GM19240 (cell line): ENCODE measurements at regions not wholly inside any gene's neighbourhood (a gene's known extent, or its start where the extent isn't known, plus 50 kb on each side); places are given as distances from the start of the nearest gene placed in this dataset.
"Not testable (repeated sequence)": the region's sequence is repeated elsewhere in the genome, so short reads cannot be mapped to it uniquely, and the experiment has no call there.

Experiments used
- DNase-seq: peaks from one replicate; pipeline ENCODE4 v3.0.0; 2011; ENCODE audit warnings: low spot score; ENCODE audit not compliant: insufficient read length

GRCh38 chr16:65343556-65343955 is 221.7 kb upstream of the CDH11 start:
- no peak for DNase-seq

- DNase-seq, result no peak
Measured at GRCh38 chr16:65342231-65342866, 220.5 kb upstream of the CDH11 start.

DNA sequence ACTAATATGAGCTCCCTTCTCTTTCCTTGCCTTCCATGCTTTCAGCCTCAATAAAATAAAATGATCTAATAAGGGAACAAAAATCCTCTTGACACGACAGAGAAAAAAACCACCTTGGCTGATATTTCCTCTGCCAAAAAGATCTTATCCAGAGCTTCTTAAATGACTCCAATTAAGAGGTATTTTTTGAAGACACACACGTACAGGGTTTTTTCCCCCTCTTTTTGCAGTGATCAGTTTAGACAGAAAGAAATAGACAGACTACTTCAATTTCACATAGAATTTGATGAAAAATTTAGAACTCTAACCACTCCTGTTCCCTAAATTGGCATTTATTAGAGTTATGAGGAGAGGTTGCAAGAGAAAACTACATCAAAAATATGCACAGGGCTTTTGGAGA is 217.2 kb upstream of the CDH11 start:
- DNase-seq, result no peak

GRCh38 chr16:65336160-65336559 is 214.3 kb upstream of the CDH11 start:
- DNase-seq, result no peak

GRCh38 chr16:65334081-65334480 is 212.2 kb upstream of the CDH11 start:
- no peak for DNase-seq

DNA sequence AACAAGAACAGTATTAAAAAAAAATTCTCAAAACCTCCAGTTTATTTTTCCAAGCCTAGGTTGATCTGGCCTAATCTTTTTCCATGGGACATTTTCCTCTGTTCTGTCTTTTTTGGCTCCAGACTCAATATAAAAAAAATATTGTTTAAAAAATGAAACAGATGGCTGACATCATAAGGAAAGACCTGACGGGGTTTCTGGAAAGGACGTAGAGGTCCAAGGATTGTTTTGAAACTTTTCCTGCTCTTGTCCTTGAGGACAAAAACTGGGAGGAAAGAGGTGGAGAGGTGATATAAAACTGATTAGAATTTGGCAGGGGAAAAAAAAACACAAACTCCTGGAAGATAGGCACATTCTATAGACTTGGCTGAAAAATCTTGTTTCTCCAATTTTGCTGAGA is 211.4 kb upstream of the CDH11 start:
- no peak for DNase-seq

DNA sequence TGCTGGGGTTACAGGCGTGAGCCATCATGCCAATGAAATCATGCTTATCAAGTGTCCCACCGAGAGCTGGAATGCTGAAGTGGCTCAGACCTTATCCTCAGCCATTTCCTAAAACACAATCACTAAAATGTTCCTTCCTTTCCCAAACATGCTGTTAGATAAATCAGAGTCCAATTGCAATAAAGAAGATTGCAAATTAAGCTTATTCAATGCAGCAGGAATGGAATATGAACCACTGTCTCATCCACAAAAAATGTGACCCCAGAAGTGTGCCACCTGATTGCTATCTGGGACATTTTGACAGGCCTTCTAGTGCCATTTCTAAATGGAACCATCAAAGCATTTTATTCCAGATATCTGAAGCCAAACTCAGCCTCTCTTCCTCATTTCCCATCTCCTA is 205.5 kb upstream of the CDH11 start:
- no peak for DNase-seq

- DNase-seq, result no peak
Measured at GRCh38 chr16:65323655-65324237, 201.9 kb upstream of the CDH11 start.

DNA sequence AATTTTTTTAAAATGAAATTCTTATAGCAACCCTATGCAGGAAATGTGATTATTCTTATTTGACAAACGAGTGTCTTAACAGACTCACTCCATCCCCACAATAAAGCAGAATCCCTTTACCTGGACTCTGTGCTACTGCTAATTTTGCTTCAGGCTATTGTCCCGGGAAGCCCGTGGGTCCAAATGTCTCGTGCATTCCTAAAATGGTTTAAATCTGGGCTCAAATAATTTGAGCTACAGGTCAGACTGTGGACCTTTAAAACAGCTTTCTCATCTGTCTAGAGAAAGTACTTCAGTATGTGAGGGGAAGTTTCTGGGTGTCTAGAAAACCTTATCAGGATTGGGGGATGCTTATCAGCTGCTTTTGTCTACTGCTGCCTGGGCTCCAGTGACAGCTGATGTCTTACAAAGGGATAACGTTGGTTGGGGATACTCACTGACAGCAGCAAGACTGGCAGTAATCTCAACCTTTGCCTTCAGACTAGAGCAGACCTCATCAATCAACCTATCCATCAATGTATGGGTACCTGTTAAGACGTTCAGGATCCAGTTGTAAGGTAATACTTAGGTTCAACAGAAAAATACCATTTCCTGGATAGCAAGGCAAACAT is 197.9 kb upstream of the CDH11 start:
- no peak for DNase-seq

DNA sequence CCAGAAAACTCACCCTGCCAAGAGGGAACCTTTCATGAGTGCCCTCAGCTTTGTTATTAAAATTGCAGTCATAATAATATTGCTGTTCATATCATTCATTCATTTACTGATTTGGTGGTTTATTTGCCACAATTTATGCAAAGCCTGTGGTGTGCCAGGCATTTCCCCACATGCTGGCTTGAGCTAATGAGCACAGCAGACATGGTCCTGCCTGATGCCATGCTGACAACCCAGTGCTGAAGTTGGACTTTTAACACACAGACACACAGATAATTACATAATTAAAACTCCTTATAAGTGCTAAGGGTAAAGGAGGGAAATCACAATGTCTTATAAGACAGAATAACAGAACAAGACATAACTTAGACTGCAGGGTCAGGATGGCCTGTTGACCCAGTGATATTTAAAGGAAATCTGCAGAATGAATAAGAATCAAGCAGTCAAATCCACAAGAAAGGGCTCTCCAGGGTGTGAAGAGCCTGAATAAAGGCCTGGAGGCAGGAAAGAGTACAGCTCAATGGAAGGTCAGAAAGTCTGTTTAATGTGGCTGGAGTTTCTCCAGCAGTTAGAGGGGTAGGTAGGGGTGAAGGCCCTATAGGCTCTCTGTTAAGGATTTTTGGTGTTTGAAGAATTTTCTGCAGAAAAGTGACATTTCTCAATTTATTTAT is 196.9 kb upstream of the CDH11 start:
- DNase-seq, result no peak

DNA sequence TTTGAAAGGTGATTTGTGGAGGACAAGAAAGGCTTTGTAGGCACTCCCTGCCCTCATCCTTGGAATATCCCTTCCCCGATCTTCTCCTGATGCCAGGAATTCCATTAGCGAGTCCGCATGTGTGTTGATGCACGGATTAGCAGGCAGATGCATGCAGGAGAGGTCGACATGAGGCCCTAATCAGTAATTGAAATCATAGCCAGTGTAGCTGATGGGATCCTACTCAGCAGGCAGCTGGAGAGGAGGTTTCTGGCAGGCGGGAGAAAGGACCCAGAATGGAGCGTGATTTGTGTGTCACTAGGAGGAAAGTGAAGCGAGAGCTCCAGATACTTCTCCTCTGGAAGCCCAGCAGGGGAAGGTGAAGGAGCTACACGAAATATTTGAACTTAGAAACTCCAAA is 196.3 kb upstream of the CDH11 start:
- DNase-seq, result no peak

GRCh38 chr16:65316808-65317207 is 194.9 kb upstream of the CDH11 start:
- no peak for DNase-seq

DNA sequence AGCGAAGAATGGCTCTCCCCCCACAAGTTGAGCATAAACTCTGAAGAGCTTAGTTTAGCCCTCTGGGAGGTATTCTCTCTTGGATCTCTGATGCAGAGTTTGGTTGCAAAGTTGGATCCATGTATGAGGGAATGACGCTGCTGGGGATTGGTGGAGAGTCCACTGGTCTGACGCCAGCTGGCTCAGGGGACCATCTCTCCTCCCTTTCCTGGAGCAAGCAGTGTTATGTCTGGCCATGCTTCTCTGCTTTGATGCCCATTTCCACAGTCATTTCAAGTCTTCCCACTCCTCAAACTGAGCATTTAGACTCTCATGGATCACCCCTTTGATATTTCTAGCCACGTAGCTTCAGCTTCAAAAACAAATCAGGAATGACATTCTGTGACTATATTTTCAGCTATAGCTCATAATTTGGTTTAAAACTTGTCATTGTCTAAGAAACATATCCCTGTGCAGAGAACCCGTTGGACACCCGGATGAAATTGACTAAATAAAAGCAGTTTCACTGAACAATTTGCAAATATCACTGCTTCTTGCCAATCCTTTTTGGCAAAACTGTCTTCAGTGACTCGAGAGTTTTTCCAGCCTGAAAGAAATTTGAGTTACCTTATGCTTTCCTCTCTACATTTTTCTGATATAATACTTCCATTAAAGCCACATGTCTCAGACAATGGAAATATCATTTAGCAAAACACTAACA is 193.4 kb upstream of the CDH11 start:
- no peak for DNase-seq

DNA sequence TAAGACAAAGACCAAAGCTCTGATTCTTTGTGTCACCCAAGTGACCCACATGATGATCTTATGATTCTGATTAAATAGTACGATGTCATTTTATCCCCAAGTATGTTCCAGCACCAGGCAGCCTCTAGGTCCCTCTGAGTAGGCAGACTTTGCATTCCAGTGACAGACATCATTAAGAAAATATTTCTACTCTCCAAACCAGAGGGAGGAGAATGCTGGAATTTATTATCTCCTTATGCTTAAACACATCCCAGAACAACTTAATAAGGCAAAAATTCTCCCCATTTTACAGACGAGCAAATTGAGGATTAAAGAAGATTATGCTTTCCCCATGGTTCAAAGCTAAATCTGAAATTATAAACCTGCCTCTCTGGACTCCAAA is 192.8 kb upstream of the CDH11 start:
- no peak for DNase-seq

GRCh38 chr16:65313936-65314626 is 192.2 kb upstream of the CDH11 start:
- no peak for DNase-seq

DNA sequence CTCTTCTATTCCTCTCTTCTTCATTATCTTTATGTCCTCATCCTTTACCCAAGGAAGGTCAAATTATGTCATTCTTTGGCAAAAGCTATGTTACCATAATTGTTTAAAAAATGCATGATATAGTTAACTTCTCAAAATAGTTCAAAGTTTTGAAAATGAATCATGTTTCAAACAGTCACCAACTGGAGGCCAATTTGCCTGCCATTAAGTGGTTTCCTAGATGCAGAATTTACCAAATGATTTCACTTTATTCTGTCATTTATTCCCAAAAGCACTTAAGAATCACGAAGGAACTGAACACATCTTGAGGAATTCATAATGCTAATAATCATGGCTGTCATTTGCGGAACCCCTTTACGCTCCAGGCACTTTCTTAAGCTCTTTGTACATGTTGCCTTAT is 190.9 kb upstream of the CDH11 start:
- DNase-seq, result no peak

- DNase-seq, result no peak
Measured at GRCh38 chr16:65312071-65312470, 190.2 kb upstream of the CDH11 start.

GRCh38 chr16:65310491-65310890 is 188.6 kb upstream of the CDH11 start:
- not testable (repeated sequence) for DNase-seq

- DNase-seq, result no peak
Measured at GRCh38 chr16:65309354-65309753, 187.5 kb upstream of the CDH11 start.

DNA sequence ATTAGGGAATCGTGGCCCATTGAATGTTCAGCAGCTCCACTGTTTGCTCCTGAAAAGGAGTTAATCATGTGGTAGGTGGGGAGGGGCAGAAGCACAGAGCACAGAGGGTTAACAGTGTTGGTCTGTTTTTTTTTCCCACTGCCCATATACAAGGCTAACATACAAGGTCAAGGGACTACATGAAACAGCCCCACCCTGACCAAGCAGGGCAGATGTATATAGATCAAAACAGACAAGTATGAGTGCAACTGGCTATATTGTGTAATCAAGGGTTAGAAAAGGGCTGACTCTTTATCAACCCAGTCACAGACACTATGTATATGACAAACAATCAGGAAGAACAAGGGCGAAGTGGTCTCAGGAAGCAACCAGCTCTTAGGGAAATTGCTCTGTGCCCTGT is 186.6 kb upstream of the CDH11 start:
- DNase-seq, result no peak

DNA sequence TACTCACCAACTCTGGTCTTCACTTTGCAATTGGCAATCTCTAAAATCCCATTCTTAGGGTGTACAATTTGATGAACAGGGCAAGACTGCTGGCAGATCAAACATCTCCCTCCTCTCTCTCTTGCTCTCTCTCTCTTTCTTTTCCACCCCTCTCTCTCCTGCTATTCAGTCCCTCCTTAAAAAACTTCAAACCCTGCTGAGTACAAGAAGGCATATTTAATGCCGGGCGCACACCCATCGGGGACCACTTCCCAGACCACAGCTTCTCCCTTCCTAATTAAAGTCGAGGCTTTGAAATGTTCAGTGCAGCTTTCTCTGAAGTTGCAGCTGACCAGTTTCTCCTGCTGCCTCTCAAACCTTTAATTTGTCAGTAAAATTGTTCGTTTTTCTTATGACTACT is 185.4 kb upstream of the CDH11 start:
- DNase-seq, result no peak
